ENCODE measurements at regions not wholly inside any gene's neighbourhood (a gene's known extent, or its start where the extent isn't known, plus 50 kb on each side); places are given as distances from the start of the nearest gene placed in this dataset.

DNA sequence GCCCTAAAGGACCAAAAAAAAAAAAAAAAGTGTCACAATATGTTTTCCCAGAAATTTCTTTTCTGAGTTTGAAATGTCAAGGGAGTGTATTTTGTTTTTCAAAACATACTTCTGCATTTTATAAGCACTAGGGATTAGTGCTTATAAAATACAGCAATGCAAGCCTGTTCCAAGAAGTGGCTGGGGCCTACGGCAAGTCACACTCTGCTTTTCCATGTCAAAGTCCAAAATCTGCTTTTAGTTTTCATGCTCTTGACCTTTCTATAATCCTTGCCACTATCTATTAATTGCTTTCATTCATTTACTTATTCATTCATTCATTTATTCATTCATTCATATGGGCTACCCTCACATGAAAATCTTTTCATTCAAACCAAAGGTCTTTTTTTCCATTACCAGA lies 100.1 kb upstream of the UXS1 start:
- Histone ChIP-seq H3K4me2 (ENCODE audit: low read length) (no peak overlapping the region), H3K27me3 (ENCODE audit: insufficient read depth, low read length) (no peaks in the 10 kb centered on the region; the same call in 1 of the 2 replicates), H3K36me3 (ENCODE audit: control insufficient read depth in 1 of 2, insufficient read depth in 2 of 2, low read length in 2 of 2) (no peaks in the 10 kb centered on the region), H4K20me1 (ENCODE audit: insufficient read depth) (no peaks in the 10 kb centered on the region), H2AFZ (ENCODE audit: low read depth, low read length, poor library complexity, severe bottlenecking) (no peak overlapping the region), H3K9ac (ENCODE audit: low read length) (no peak overlapping the region), H3K4me3 (replicated peaks in 1 of 2; ENCODE audit: low read depth in 1 of 2, low read length in 2 of 2) (no peak overlapping the region), H3K9me2 (ENCODE audit: insufficient read depth) (no peaks in the 10 kb centered on the region), H3K79me2 (ENCODE audit: insufficient read depth, low read length) (no peaks in the 10 kb centered on the region), H3K9me3 (ENCODE audit: control insufficient read depth in 1 of 2, insufficient read depth in 1 of 2, low read depth in 1 of 2, low read length in 2 of 2) (no peaks in the 10 kb centered on the region), H3K4me1 (ENCODE audit: control insufficient read depth in 1 of 2, insufficient read depth in 2 of 2, low read length in 2 of 2) (no peaks in the 10 kb centered on the region), H3K27ac (ENCODE audit: low read depth, low read length) (no peak overlapping the region)
- ChIA-PET CTCF (no interaction called here), RAD21 (ENCODE audit: low non-redundant PET in 1 of 2, low total read pairs in 2 of 2, uncharacterized antibody in 2 of 2, unreplicated experiment in 2 of 2) (no interaction called here), POLR2A (no interaction called here)
- BruUV-seq (replicated peaks): no TSS peak
- TF ChIP-seq YY1 (IDR thresholded peaks at IDR 0.05; ENCODE audit: extremely low read depth, insufficient replicate concordance, low read depth, low read length) (no peak), SRF (IDR thresholded peaks at IDR 0.05; ENCODE audit: low read depth) (no peak), RAD21 (IDR thresholded peaks at IDR 0.05; ENCODE audit: low read depth) (no peak), CEBPB (IDR thresholded peaks at IDR 0.05; ENCODE audit: low read depth) (no peak), SIN3A (IDR thresholded peaks at IDR 0.05; ENCODE audit: low read depth) (no peak), POLR2A (IDR thresholded peaks at IDR 0.05; ENCODE audit: borderline replicate concordance, extremely low read depth, insufficient read depth, insufficient read length) (no peak), SP1 (IDR thresholded peaks at IDR 0.05; ENCODE audit: low read depth) (no peak), ZBTB33 (IDR thresholded peaks at IDR 0.05; ENCODE audit: extremely low read depth, insufficient replicate concordance, low read length) (no peak), EZH2phosphoT487 (IDR thresholded peaks at IDR 0.05; ENCODE audit: borderline replicate concordance) (no peak)
- TF ChIP-seq, protein P1, sequence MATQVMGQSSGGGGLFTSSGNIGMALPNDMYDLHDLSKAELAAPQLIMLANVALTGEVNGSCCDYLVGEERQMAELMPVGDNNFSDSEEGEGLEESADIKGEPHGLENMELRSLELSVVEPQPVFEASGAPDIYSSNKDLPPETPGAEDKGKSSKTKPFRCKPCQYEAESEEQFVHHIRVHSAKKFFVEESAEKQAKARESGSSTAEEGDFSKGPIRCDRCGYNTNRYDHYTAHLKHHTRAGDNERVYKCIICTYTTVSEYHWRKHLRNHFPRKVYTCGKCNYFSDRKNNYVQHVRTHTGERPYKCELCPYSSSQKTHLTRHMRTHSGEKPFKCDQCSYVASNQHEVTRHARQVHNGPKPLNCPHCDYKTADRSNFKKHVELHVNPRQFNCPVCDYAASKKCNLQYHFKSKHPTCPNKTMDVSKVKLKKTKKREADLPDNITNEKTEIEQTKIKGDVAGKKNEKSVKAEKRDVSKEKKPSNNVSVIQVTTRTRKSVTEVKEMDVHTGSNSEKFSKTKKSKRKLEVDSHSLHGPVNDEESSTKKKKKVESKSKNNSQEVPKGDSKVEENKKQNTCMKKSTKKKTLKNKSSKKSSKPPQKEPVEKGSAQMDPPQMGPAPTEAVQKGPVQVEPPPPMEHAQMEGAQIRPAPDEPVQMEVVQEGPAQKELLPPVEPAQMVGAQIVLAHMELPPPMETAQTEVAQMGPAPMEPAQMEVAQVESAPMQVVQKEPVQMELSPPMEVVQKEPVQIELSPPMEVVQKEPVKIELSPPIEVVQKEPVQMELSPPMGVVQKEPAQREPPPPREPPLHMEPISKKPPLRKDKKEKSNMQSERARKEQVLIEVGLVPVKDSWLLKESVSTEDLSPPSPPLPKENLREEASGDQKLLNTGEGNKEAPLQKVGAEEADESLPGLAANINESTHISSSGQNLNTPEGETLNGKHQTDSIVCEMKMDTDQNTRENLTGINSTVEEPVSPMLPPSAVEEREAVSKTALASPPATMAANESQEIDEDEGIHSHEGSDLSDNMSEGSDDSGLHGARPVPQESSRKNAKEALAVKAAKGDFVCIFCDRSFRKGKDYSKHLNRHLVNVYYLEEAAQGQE (IDR thresholded peaks at IDR 0.05; ENCODE audit: low read depth): no peak
- intact Hi-C loops (cut with micrococcal nuclease): no loop called here
- ATAC-seq (no peak), DNase-seq (ENCODE audit: low read depth, low spot score) (no peak)
